HG03135 (cell line): ENCODE measurements at regions not wholly inside any gene's neighbourhood (a gene's known extent, or its start where the extent isn't known, plus 50 kb on each side); places are given as distances from the start of the nearest gene placed in this dataset.

Source experiments
- ATAC-seq: cut with Tn5 transposase; IDR thresholded peaks from one replicate; pipeline ENCODE4 v1.9.1; 2021; ENCODE audit warnings: mild to moderate bottlenecking, moderate library complexity; ENCODE audit not compliant: unreplicated experiment

- no peak for ATAC-seq
Measured at GRCh38 chr4:187301923-187302322, 578.3 kb upstream of the FAT1 start.

DNA sequence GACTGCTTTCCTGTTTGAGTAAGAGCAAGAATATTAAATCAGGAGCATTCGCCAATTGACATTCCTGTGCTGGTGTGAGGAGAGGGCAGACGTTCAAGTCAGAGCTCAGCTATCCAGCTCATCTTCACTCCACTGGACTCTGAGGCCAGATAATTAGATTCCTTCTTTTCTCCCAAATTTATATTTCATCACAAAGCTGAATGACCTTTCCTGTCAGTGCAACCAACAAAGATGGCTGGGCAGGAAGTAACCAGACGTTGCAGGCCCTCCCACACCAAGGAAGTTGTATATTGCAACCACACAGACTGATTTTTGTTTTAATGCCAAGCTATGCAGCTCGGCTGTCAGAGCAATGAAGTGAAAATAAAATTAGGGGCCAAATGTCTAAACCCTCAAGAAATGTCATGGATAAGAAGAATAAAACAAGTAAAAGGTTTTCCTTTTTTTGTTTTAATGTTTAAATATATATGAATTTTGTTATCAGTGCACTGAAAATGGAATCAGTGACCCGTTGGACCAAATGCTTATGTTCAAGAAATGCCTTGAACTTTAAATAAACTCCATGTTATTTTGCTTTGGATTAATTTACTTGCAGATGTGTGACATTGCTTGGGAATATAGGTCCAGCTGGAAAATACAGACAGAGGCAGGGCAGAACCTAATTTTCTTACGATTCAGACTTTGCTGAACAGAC, 578.9 kb upstream of the FAT1 start:
- ATAC-seq: no peak

DNA sequence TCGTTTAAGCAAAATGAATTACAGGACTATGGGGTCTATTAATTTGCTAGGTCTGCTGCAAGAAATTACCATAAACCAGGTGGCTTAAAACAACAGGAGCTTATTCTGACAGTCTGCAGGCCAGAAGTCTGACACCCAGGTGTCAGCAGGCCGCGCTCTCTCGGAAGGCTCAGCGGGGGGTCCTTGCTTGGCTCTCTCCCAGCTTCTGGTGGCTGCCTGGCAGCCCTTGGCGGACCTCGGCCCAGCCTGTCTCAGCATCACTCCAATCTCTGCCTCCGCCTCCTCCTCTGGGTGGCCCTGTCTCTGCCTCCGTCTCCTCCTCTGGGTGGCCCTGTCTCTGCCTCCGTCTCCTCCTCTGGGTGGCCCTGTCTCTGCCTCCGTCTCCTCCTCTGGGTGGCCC, 580.5 kb upstream of the FAT1 start:
- no peak for ATAC-seq

DNA sequence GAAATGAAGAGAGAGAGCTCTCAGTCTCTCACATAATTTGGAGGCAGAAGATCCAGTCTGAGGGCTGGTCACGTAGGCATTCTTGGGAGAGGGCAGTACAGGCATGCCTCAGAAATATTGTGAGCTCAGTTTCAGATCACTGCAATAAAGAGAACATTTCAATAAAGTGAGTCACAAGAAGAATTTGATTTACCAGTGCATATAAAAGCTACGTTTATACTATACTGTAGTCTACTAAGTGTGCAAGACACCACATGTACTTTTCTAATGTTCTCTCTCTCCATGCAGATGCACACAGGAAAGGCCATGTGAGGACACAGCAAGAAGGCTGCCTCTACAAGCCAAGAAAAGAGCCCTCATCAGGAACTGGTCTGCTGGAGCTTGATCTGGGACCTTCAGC, 583.5 kb upstream of the FAT1 start:
- ATAC-seq: no peak

DNA sequence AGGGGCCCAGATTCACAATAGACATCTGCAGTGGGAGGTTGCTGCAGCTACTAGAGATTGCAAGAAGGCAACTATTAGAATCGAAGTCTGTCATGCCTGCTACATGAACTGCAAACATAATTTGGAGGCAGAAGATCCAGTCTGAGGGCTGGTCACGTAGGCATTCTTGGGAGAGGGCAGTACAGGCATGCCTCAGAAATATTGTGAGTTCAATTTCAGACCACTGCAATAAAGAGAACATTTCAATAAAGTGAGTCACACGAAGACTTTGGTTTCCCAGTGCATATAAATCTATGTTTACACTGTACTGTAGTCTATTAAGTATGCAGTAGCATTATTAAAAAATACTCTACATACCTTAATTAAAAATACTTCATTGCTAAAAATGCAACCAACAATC, 585.8 kb upstream of the FAT1 start:
- no peak for ATAC-seq

DNA sequence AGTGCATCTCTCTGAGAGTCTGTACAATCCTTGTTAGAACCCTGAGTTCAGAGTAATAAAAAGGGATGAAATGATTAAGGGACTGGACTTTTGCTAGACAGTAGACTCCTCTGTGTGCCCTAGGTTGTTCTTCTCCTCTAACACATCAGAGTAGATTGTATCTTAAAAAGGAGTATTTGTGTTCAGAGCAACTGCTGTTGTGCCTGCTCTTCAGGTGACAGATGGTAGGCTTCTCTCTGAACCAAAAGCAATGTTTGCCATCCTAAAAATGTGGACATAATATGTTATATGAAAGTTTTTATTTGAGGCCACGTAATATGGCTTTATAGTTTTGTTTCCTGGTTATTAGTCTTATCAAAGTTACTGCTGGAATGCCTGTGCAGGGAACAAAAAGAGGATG, 588.6 kb upstream of the FAT1 start:
- no peak for ATAC-seq

GRCh38 chr4:187317799-187318198, 594.1 kb upstream of the FAT1 start:
- ATAC-seq: no peak

DNA sequence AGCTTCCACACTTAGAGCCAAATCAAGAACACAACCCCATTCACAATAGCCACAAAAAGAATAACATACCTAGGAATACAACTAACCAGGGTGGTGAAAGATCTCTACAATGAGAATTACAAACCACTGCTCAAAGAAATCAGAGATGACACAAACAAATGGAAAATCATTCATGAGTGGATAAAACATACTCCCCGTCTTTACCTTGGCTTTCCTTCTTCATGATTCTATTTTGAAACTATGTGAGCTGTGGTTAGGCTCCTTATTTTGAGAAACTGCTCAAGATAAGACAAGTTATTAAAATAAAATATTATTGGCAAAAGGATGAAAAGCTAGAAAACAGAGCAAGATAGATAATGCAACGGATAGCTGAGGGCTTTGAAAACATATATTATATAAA, 598.1 kb upstream of the FAT1 start:
- ATAC-seq: no peak

- ATAC-seq: no peak
Measured at GRCh38 chr4:187332141-187332540, 608.5 kb upstream of the FAT1 start.

GRCh38 chr4:187333151-187333550, 609.5 kb upstream of the FAT1 start:
- no peak for ATAC-seq

DNA sequence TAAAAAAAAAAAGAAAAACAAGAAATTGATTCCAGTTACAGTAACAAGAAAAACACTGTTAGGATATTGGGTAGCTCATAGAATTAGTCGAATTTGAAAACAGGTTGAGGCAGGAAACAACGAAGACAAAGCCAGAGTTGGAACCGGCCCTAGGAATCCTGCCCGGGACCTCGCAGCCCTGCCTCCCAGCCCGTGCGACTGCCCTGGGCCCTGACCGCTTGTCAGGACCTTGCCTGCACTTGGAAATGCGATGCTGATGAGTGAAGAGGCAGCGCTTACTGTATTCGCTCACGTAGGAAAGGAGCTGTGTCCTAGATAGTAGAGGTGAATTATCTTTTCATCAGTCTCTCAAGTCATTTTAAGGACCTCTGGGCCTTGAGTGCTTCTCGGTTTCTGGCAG, 611.7 kb upstream of the FAT1 start:
- ATAC-seq: no peak

GRCh38 chr4:187354740-187355139, 631.1 kb upstream of the FAT1 start:
- no peak for ATAC-seq

DNA sequence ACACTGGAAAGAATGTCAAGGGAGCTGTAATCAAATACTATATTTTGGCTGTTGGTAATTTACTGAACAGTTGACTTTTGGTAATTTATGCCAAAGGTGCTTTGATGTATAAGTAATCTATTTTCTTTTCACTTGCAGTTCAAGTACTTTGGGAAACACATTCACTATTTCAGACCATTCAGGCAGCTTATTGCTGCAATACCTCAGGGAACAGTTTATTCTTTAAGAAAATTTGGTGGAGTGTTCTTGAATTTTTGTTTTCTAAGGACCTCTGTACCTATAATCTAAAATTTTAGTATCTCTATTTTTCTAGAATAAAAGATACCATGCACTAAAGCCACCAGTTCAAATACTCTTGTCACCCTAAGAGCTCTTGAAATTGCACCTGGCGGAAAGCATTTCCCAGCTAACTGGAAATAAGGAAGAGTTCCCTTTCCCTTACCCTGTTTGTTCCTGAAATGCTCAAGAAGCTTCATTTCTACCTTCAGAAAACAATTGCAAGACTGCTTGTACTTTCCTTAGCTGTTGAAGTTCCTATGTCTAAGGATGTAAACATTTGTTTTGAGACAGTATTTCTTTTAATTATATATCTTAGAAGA, 633.5 kb upstream of the FAT1 start:
- no peak for ATAC-seq

- no peak for ATAC-seq
Measured at GRCh38 chr4:187357821-187358220, 634.2 kb upstream of the FAT1 start.

DNA sequence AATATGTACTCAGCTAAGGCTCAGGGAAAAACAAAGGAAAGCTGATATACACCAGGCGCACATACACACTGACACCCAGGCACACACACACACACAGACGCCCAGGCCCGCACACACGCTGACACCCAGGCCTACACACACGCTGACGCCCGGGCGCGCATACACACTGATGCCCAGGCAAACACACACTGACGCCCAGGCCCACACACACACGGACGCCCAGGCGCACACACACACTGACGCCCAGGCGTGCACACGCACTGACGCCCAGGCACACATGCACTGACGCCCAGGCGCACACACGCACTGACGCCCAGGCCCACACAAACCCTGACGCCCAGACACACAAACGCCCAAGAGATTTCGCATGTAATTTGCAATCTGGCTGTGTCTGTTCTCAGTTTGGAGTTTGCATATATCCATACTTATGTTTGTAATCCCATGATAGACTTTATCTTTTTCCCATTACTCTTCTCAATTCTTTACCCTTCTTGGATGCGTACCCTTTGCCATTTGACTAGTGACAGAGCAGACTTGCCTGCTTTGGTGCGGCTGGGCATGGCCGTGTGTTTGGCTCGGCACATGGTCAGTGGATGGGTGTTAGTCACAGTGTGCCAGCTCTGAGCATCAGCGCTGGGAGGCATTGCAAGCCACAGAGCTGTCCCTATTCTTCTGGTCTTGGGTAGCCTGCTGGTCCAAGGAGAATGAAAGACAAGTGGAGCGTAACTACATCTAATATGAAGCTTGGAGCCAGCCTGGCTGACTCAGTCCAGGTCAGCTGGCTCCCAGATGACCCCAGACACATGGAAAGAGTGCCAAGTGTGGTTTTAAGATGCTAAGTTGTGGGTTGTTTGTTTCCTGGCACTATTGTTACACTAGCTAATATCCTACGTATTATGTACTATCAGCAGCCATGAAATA, 632.4 kb upstream of the ZFP42 start:
- no peak for ATAC-seq

DNA sequence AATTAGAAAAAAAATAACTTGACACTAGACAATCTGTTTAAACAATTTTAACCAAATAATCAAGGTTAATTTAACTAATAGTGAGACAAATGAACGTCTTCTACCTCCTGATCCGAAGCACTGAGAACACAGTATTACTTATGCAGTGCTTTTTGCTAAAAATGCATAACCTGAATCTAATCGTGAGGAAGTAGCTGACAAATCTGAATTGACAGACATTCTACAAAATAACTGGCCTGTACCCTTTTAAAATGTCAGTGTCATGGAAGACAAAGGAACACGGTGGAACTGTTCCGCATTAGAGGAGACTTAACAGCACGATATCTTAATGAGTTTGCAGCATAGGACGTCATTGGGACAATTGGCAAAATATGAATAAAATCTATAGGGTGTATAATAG, 631.2 kb upstream of the ZFP42 start:
- ATAC-seq: no peak

GRCh38 chr4:187364851-187365250, 630.7 kb upstream of the ZFP42 start:
- no peak for ATAC-seq

GRCh38 chr4:187366530-187366929, 629.0 kb upstream of the ZFP42 start:
- ATAC-seq: no peak

- no peak for ATAC-seq
Measured at GRCh38 chr4:187370918-187371317, 624.7 kb upstream of the ZFP42 start.

GRCh38 chr4:187378441-187378840, 617.1 kb upstream of the ZFP42 start:
- no peak for ATAC-seq

DNA sequence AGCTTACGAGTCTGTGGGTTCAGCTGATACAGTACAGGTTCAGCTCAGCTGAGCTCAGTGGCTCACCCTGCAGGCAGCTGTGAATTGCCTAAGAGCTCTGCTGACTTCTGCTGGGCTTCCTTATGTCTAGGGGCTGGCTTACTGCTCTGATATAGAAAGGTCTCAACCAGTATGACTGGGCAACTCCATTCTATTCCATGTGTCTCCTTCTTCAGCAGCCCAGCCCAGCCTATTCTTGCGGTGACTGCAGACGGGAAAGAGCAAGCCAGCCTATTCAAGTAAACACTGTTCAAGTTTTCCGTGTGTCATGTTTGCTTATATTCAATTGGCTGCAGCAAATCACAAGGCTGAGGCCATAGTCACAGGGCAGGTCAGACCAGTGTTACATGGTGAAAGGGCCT, 615.4 kb upstream of the ZFP42 start:
- ATAC-seq: no peak

DNA sequence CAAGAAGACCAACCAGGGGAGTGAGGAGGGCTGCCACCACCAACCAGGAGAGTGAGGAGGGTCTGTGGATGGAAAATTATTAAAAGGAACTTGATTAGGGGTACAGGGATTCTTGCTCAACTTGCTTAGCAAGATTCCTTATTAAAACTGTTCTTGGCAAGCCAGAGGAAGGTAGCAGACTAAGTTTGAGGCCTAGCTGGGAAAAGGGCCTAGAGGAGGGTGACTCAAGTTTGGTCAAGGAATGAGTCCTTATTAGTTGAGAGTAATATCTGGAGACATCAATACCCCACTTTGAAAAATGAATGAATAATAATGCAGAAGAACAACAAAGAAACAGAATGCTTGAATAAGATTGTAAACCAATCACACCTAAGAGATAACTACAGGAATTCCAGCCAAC, 612.4 kb upstream of the ZFP42 start:
- no peak for ATAC-seq
